Nephron progenitor cell (in vitro differentiated cells): ENCODE measurements at regions not wholly inside any gene's neighbourhood (a gene's known extent, or its start where the extent isn't known, plus 50 kb on each side); places are given as distances from the start of the nearest gene placed in this dataset.

Source experiments
- DNase-seq: peaks from one replicate; pipeline ENCODE4 v3.0.0; 2021
- H3K27ac Mint-ChIP-seq: 2 replicates; pipeline ENCODE4 v1.8.0; 2021; ENCODE audit warnings: mild to moderate bottlenecking, moderate library complexity, mixed read lengths
- H3K27me3 Mint-ChIP-seq: 2 replicates; pipeline ENCODE4 v1.8.0; 2021; ENCODE audit warnings: mild to moderate bottlenecking, low read depth, mixed read lengths; ENCODE audit not compliant: poor library complexity
- H3K36me3 Mint-ChIP-seq: 2 replicates; pipeline ENCODE4 v1.8.0; 2021; ENCODE audit warnings: low read depth, mixed read lengths
- H3K4me1 Mint-ChIP-seq: 2 replicates; pipeline ENCODE4 v1.8.0; 2021; ENCODE audit warnings: mixed read lengths
- H3K4me3 Mint-ChIP-seq: 2 replicates; pipeline ENCODE4 v1.8.0; 2021; ENCODE audit warnings: mild to moderate bottlenecking, moderate library complexity, mixed read lengths
- H3K9me3 Mint-ChIP-seq: 2 replicates; pipeline ENCODE4 v1.8.0; 2021; ENCODE audit warnings: mild to moderate bottlenecking, moderate library complexity, mixed read lengths
- CTCF ChIP-seq: fragments of 200-600 bp; sonication (generic); IDR thresholded peaks from 2 replicates; pipeline ENCODE4 v1.5.0; 2021; ENCODE audit warnings: antibody characterized with exemption

GRCh38 chr5:124990723-124991122, 244.3 kb upstream of the ZNF608 start:
- peaks cover 31% of the 10 kb centered on the region for H3K9me3 Mint-ChIP-seq
- peaks cover 17% of the 10 kb centered on the region for H3K36me3 Mint-ChIP-seq
- no peak overlapping the region for H3K4me3 Mint-ChIP-seq
- no peak for TF ChIP-seq CTCF
- no peak overlapping the region for H3K27ac Mint-ChIP-seq
- H3K4me1 Mint-ChIP-seq: no peaks in the 10 kb centered on the region
- no peak for DNase-seq
- H3K27me3 Mint-ChIP-seq: no peaks in the 10 kb centered on the region

GRCh38 chr5:124995421-124995820, 249.0 kb upstream of the ZNF608 start:
- H3K4me3 Mint-ChIP-seq: no peak overlapping the region
- no peak for TF ChIP-seq CTCF
- peaks cover 28% of the 10 kb centered on the region for H3K4me1 Mint-ChIP-seq
- peaks cover 4% of the 10 kb centered on the region for H3K9me3 Mint-ChIP-seq
- DNase-seq: no peak
- H3K27ac Mint-ChIP-seq: no peak overlapping the region
- H3K36me3 Mint-ChIP-seq: no peaks in the 10 kb centered on the region
- no peaks in the 10 kb centered on the region for H3K27me3 Mint-ChIP-seq

- no peak for TF ChIP-seq CTCF
- H3K27ac Mint-ChIP-seq: no peak overlapping the region
- H3K4me1 Mint-ChIP-seq: peaks cover 35% of the 10 kb centered on the region
Observed at GRCh38 chr5:124996023-124996763, 249.8 kb upstream of the ZNF608 start.

GRCh38 chr5:124996764-124997077, 250.3 kb upstream of the ZNF608 start:
- no peak for TF ChIP-seq CTCF
- Mint-ChIP-seq H3K4me3 (no peak overlapping the region), H3K27me3 (no peaks in the 10 kb centered on the region), H3K27ac (no peak overlapping the region), H3K36me3 (no peaks in the 10 kb centered on the region), H3K4me1 (peaks cover 39% of the 10 kb centered on the region), H3K9me3 (peaks cover 4% of the 10 kb centered on the region)
- no peak for DNase-seq

More at GRCh38 chr5:124996023-124996763, 249.8 kb upstream of the ZNF608 start:
- Mint-ChIP-seq H3K36me3 (no peaks in the 10 kb centered on the region), H3K4me3 (no peak overlapping the region), H3K27me3 (no peaks in the 10 kb centered on the region), H3K9me3 (peaks cover 4% of the 10 kb centered on the region)
- DNase-seq: no peak

- no peak for TF ChIP-seq CTCF
- Mint-ChIP-seq H3K9me3 (peaks cover 4% of the 10 kb centered on the region), H3K4me1 (peaks cover 39% of the 10 kb centered on the region), H3K4me3 (no peak overlapping the region), H3K36me3 (no peaks in the 10 kb centered on the region), H3K27me3 (no peaks in the 10 kb centered on the region), H3K27ac (no peak overlapping the region)
- no peak for DNase-seq
Observed at GRCh38 chr5:124997186-124997893, 250.9 kb upstream of the ZNF608 start.

- peaks cover 42% of the 10 kb centered on the region for H3K4me1 Mint-ChIP-seq
- no peaks in the 10 kb centered on the region for H3K27me3 Mint-ChIP-seq
- H3K36me3 Mint-ChIP-seq: no peaks in the 10 kb centered on the region
- H3K9me3 Mint-ChIP-seq: no peaks in the 10 kb centered on the region
- TF ChIP-seq CTCF: no peak
- DNase-seq: no peak
- H3K4me3 Mint-ChIP-seq: no peak overlapping the region
- peak overlapping the region; percentile 55 for H3K27ac Mint-ChIP-seq
Observed at GRCh38 chr5:124998520-124998919, 252.1 kb upstream of the ZNF608 start.
